WTC11 (cell line): ENCODE measurements at regions not wholly inside any gene's neighbourhood (a gene's known extent, or its start where the extent isn't known, plus 50 kb on each side); places are given as distances from the start of the nearest gene placed in this dataset.

ENCODE experiments used
- ATAC-seq: fragments of 200-7000 bp; cut with Tn5 transposase; 2 replicates; pipeline ENCODE4 v1.10.0; 2021; ENCODE audit warnings: mild to moderate bottlenecking, moderate library complexity
- CTCF ChIA-PET: fragments of 300-600 bp; sonication (Branson Sonifier 250); formaldehyde crosslinking; loops from one replicate; lab custom pipeline; 2021; ENCODE audit warnings: antibody characterized with exemption; lab: Charles Lee
- POLR2A ChIA-PET: fragments of 350-600 bp; sonication (Branson Sonifier 250); formaldehyde crosslinking; loops from one replicate; lab custom pipeline; 2021; ENCODE audit warnings: antibody characterized with exemption; lab: Charles Lee
- DNase-seq: peaks from one replicate; pipeline ENCODE4 v3.0.0; 2021; ENCODE audit warnings: low spot score
- H3K27ac Mint-ChIP-seq: 2 replicates; pipeline ENCODE4 v1.8.0; 2021; ENCODE audit warnings: mixed read lengths
- H3K27me3 Mint-ChIP-seq: 2 replicates; pipeline ENCODE4 v1.8.0; 2021; ENCODE audit warnings: low read depth, mild to moderate bottlenecking, moderate library complexity, mixed read lengths
- H3K36me3 Mint-ChIP-seq: 2 replicates; pipeline ENCODE4 v1.8.0; 2021; ENCODE audit warnings: mixed read lengths
- H3K4me1 Mint-ChIP-seq: 2 replicates; pipeline ENCODE4 v1.8.0; 2022; ENCODE audit warnings: mixed read lengths
- H3K4me3 Mint-ChIP-seq: 2 replicates; pipeline ENCODE4 v1.8.0; 2021; ENCODE audit warnings: mild to moderate bottlenecking, moderate library complexity, mixed read lengths
- H3K9me3 Mint-ChIP-seq: 2 replicates; pipeline ENCODE4 v1.8.0; 2021; ENCODE audit warnings: mixed read lengths
- FOXK1 ChIP-seq: sonication (generic); formaldehyde crosslinking; IDR thresholded peaks from 2 replicates; pipeline ENCODE4 v1.8.0; 2022; ENCODE audit warnings: mild to moderate bottlenecking, moderate library complexity, missing genetic modification reagents
- GTF2I ChIP-seq: fragments of 250-450 bp; sonication (Bioruptor Pico); conservative IDR thresholded peaks from 2 replicates; pipeline ENCODE4 v1.4.0; 2021; ENCODE audit warnings: mild to moderate bottlenecking
- HMGA2 ChIP-seq: fragments of 250-450 bp; sonication (Bioruptor Pico); IDR thresholded peaks from 2 replicates; pipeline ENCODE4 v1.4.0; 2021; ENCODE audit warnings: mild to moderate bottlenecking, moderate library complexity
- IRF2 ChIP-seq: sonication (generic); formaldehyde crosslinking; IDR thresholded peaks from 2 replicates; pipeline ENCODE4 v1.8.0; 2022; ENCODE audit warnings: low read depth, missing genetic modification reagents, borderline replicate concordance
- JAZF1 ChIP-seq: fragments of 250-450 bp; sonication (Bioruptor Pico); IDR thresholded peaks from 2 replicates; pipeline ENCODE4 v1.9.0; 2021; ENCODE audit warnings: moderate library complexity, mild to moderate bottlenecking, inconsistent platforms
- RORB ChIP-seq: fragments of 250-450 bp; sonication (Bioruptor Pico); IDR thresholded peaks from 2 replicates; pipeline ENCODE4 v1.9.0; 2021; ENCODE audit warnings: mild to moderate bottlenecking
- ZNF121 ChIP-seq: sonication (generic); formaldehyde crosslinking; IDR thresholded peaks from 2 replicates; pipeline ENCODE4 v1.8.0; 2023; ENCODE audit warnings: missing genetic modification reagents
- ZNF219 ChIP-seq: sonication (generic); formaldehyde crosslinking; IDR thresholded peaks from 2 replicates; pipeline ENCODE4 v1.8.0; 2023; ENCODE audit warnings: missing genetic modification reagents, mild to moderate bottlenecking, borderline replicate concordance
- TF ChIP-seq, protein P1 (sequence below): fragments of 250-450 bp; sonication (Bioruptor Pico); conservative IDR thresholded peaks from 2 replicates; pipeline ENCODE4 v1.9.0; 2021; ENCODE audit warnings: mild to moderate bottlenecking
- TF ChIP-seq, protein P2 (sequence below): sonication (generic); formaldehyde crosslinking; IDR thresholded peaks from 2 replicates; pipeline ENCODE4 v1.8.1; 2023; ENCODE audit warnings: mild to moderate bottlenecking, missing genetic modification reagents
- TF ChIP-seq, protein P3 (sequence below): fragments of 250-450 bp; sonication (Bioruptor Pico); IDR thresholded peaks from 2 replicates; pipeline ENCODE4 v1.9.0; 2021; ENCODE audit warnings: mild to moderate bottlenecking, borderline replicate concordance
- TF ChIP-seq, protein P4 (sequence below): sonication (generic); formaldehyde crosslinking; IDR thresholded peaks from 2 replicates; pipeline ENCODE4 v1.8.0; 2022; ENCODE audit warnings: missing genetic modification reagents

DNA sequence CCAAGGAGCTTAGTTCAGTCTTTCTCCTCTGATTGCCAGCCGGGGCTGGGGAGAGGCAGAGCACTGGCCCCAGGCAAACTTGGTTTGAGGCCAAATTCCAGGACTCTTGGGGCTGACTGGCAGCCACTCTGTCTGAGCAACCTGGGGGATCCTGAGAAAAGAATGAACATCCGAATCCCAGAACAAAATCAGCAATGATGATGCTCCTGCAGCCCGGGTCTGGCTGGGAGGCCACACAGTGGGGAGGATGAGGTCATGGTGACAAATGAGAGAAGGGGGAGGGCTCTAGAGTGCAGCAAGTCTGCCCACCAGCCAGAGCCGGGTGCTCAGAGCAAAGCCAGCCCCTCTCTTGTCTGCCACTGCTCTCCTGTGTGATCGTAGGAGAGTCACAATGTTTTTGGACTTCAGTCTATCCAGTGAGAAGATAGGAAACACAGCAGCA is 71.8 kb upstream of the PAX6 start (continued):
- TF ChIP-seq, protein P1, sequence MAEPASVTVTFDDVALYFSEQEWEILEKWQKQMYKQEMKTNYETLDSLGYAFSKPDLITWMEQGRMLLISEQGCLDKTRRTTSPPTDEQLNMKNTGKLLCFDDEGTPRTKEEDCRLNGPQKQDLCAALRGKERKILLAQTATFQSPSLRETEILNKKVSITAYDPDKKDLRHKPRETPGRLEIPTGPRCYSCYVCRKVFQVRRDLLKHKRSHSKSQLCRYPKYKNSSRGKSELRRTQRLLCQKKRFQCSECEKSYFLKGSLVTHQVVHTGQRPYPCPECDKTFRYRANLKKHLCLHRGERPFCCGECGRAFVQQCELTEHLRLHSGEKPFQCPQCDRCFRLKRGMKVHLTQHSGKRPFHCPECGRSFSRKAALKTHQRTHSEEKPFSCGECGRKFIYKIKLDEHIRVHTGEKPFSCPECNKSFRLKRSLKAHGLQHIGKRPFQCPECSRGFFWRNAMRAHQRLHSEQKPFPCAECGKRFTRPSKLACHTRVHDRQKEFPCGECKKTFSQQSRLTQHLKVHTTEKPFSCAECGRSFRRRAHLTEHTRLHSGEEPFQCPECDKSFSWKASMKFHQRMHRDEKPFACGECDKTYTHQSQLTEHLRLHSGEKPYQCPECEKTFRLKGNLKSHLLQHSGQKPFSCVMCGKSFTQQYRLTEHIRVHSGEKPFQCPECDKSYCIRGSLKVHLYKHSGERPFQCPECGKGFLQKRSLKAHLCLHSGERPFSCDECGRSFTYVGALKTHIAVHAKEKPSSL (CRISPR knock-in tag) = no peak
- no peak for TF ChIP-seq FOXK1

DNA sequence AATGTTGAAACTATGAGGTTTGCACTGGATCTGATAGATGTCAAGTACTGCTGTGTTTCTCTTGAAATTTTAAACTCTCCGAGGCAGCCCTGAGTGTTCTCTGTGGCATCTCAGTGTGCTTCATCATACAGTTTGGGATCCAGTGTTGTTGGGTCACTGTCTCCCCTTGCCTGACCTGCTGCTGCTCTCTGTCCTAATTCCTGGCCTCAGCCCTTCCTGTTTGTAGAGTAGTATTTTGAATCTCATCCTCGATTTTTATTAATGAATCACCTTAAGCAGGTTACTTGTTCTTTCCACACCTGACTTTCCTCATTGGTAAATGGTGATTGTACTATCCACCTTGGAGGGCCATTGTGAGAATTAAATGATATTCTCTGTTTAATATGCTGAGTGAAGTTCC is 70.7 kb upstream of the PAX6 start:
- ChIA-PET CTCF (interaction anchor here (1.6 to 1.8 kb wide), 2 partner anchors 11 to 77 kb away, joined by 6 to 7 read pairs; no protein-coding TSS in a partner anchor), POLR2A (interaction anchor here (2.0 kb wide), 1 partner anchor 17 kb away, joined by 4 read pairs; no protein-coding TSS in a partner anchor)
- H3K27me3 Mint-ChIP-seq = no peaks in the 10 kb centered on the region
- H3K27ac Mint-ChIP-seq = no peak overlapping the region
- H3K4me3 Mint-ChIP-seq = no peak overlapping the region
- H3K4me1 Mint-ChIP-seq = peaks cover 37% of the 10 kb centered on the region
- ATAC-seq (no peak), DNase-seq (no peak)
- no peaks in the 10 kb centered on the region; the same call in 1 of the 2 replicates for H3K9me3 Mint-ChIP-seq
- no peaks in the 10 kb centered on the region for H3K36me3 Mint-ChIP-seq
- TF ChIP-seq, protein P2, sequence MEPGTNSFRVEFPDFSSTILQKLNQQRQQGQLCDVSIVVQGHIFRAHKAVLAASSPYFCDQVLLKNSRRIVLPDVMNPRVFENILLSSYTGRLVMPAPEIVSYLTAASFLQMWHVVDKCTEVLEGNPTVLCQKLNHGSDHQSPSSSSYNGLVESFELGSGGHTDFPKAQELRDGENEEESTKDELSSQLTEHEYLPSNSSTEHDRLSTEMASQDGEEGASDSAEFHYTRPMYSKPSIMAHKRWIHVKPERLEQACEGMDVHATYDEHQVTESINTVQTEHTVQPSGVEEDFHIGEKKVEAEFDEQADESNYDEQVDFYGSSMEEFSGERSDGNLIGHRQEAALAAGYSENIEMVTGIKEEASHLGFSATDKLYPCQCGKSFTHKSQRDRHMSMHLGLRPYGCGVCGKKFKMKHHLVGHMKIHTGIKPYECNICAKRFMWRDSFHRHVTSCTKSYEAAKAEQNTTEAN (CRISPR knock-in tag) = no peak
- TF ChIP-seq, protein P3, sequence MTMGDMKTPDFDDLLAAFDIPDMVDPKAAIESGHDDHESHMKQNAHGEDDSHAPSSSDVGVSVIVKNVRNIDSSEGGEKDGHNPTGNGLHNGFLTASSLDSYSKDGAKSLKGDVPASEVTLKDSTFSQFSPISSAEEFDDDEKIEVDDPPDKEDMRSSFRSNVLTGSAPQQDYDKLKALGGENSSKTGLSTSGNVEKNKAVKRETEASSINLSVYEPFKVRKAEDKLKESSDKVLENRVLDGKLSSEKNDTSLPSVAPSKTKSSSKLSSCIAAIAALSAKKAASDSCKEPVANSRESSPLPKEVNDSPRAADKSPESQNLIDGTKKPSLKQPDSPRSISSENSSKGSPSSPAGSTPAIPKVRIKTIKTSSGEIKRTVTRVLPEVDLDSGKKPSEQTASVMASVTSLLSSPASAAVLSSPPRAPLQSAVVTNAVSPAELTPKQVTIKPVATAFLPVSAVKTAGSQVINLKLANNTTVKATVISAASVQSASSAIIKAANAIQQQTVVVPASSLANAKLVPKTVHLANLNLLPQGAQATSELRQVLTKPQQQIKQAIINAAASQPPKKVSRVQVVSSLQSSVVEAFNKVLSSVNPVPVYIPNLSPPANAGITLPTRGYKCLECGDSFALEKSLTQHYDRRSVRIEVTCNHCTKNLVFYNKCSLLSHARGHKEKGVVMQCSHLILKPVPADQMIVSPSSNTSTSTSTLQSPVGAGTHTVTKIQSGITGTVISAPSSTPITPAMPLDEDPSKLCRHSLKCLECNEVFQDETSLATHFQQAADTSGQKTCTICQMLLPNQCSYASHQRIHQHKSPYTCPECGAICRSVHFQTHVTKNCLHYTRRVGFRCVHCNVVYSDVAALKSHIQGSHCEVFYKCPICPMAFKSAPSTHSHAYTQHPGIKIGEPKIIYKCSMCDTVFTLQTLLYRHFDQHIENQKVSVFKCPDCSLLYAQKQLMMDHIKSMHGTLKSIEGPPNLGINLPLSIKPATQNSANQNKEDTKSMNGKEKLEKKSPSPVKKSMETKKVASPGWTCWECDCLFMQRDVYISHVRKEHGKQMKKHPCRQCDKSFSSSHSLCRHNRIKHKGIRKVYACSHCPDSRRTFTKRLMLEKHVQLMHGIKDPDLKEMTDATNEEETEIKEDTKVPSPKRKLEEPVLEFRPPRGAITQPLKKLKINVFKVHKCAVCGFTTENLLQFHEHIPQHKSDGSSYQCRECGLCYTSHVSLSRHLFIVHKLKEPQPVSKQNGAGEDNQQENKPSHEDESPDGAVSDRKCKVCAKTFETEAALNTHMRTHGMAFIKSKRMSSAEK (CRISPR knock-in tag) = no peak
- TF ChIP-seq GTF2I (CRISPR knock-in tag) (no peak), JAZF1 (CRISPR knock-in tag) (no peak), ZNF219 (CRISPR knock-in tag) (no peak), IRF2 (no peak)
- TF ChIP-seq, protein P4, sequence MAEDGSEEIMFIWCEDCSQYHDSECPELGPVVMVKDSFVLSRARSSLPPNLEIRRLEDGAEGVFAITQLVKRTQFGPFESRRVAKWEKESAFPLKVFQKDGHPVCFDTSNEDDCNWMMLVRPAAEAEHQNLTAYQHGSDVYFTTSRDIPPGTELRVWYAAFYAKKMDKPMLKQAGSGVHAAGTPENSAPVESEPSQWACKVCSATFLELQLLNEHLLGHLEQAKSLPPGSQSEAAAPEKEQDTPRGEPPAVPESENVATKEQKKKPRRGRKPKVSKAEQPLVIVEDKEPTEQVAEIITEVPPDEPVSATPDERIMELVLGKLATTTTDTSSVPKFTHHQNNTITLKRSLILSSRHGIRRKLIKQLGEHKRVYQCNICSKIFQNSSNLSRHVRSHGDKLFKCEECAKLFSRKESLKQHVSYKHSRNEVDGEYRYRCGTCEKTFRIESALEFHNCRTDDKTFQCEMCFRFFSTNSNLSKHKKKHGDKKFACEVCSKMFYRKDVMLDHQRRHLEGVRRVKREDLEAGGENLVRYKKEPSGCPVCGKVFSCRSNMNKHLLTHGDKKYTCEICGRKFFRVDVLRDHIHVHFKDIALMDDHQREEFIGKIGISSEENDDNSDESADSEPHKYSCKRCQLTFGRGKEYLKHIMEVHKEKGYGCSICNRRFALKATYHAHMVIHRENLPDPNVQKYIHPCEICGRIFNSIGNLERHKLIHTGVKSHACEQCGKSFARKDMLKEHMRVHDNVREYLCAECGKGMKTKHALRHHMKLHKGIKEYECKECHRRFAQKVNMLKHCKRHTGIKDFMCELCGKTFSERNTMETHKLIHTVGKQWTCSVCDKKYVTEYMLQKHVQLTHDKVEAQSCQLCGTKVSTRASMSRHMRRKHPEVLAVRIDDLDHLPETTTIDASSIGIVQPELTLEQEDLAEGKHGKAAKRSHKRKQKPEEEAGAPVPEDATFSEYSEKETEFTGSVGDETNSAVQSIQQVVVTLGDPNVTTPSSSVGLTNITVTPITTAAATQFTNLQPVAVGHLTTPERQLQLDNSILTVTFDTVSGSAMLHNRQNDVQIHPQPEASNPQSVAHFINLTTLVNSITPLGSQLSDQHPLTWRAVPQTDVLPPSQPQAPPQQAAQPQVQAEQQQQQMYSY (CRISPR knock-in tag) = no peak

DNA sequence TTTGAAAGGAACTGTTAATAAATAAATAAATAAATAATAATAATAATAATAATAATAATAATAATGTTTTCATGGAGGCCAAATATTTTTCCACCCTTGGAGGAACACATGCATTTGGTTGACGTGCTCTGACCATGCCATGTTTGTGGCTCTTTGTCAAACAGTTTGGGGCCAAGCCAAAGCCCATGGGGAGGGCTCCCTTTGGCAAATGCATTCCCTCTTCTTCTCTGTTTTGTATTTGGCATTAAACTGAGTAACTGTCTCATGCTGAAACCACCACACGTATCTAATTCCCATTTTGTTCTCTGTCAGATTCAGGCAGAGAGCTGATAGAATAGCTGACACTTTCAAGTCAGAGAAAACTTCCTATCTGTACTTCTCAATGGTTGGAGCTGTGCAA is 68.6 kb upstream of the PAX6 start:
- no peaks in the 10 kb centered on the region for H3K36me3 Mint-ChIP-seq
- ATAC-seq (no peak), DNase-seq (no peak)
- peaks cover 43% of the 10 kb centered on the region for H3K4me1 Mint-ChIP-seq
- no peaks in the 10 kb centered on the region; the same call in 1 of the 2 replicates for H3K9me3 Mint-ChIP-seq
- TF ChIP-seq HMGA2 (CRISPR knock-in tag) (peak; percentile 57; the same call in 1 of the 2 replicates), RORB (CRISPR knock-in tag) (no peak), ZNF121 (CRISPR knock-in tag) (no peak)
- H3K27ac Mint-ChIP-seq = no peak overlapping the region
- peaks cover 4% of the 10 kb centered on the region; the same call in 1 of the 2 replicates for H3K27me3 Mint-ChIP-seq
- no peak overlapping the region for H3K4me3 Mint-ChIP-seq
- POLR2A ChIA-PET = no interaction called here
- CTCF ChIA-PET = no interaction called here
